CD4-positive, alpha-beta T cell treated with Interleukin-17A for 1 hour (primary cell): ENCODE measurements at regions not wholly inside any gene's neighbourhood (a gene's known extent, or its start where the extent isn't known, plus 50 kb on each side); places are given as distances from the start of the nearest gene placed in this dataset.

Experiments used
- DNase-seq: peaks from one replicate; pipeline ENCODE4 v3.0.0-alpha.2; 2020

- no peak for DNase-seq
These were observed 425.3 kb downstream of the MBD2 start for GRCh38 chr18:53799134-53799533.

- DNase-seq: no peak
These were observed 426.0 kb downstream of the MBD2 start for GRCh38 chr18:53798516-53798915.

GRCh38 chr18:53797998-53798495, 426.4 kb downstream of the MBD2 start:
- DNase-seq: no peak

GRCh38 chr18:53796040-53796729, 428.3 kb downstream of the MBD2 start:
- DNase-seq: no peak

GRCh38 chr18:53795610-53796009, 428.9 kb downstream of the MBD2 start:
- no peak for DNase-seq

GRCh38 chr18:53795061-53795460, 429.4 kb downstream of the MBD2 start:
- DNase-seq: no peak

GRCh38 chr18:53792762-53793161, 431.7 kb downstream of the MBD2 start:
- DNase-seq: no peak

- DNase-seq: no peak
These were observed 433.7 kb downstream of the MBD2 start for GRCh38 chr18:53790786-53791185.

GRCh38 chr18:53789376-53790247, 434.9 kb downstream of the MBD2 start:
- no peak for DNase-seq

GRCh38 chr18:53785811-53786210, 438.7 kb downstream of the MBD2 start:
- no peak for DNase-seq

- DNase-seq: no peak
These were observed 440.2 kb downstream of the MBD2 start for GRCh38 chr18:53784253-53784652.

- no peak for DNase-seq
These were observed 443.8 kb downstream of the MBD2 start for GRCh38 chr18:53780666-53781065.

- no peak for DNase-seq
These were observed 452.2 kb downstream of the MBD2 start for GRCh38 chr18:53772293-53772692.

GRCh38 chr18:53771664-53772063, 452.8 kb downstream of the MBD2 start:
- DNase-seq: no peak

GRCh38 chr18:53765211-53765610, 459.3 kb downstream of the MBD2 start:
- DNase-seq: no peak

- no peak for DNase-seq
These were observed 460.4 kb downstream of the MBD2 start for GRCh38 chr18:53764086-53764485.

GRCh38 chr18:53757328-53757727, 467.1 kb downstream of the MBD2 start:
- DNase-seq: no peak

GRCh38 chr18:53756610-53756972, 467.9 kb downstream of the MBD2 start:
- no peak for DNase-seq

- DNase-seq: no peak
These were observed 468.4 kb downstream of the MBD2 start for GRCh38 chr18:53755914-53756609.

GRCh38 chr18:53754154-53754553, 470.3 kb downstream of the MBD2 start:
- DNase-seq: no peak

GRCh38 chr18:53753601-53754000, 470.9 kb downstream of the MBD2 start:
- DNase-seq: no peak

- DNase-seq: no peak
These were observed 471.6 kb downstream of the MBD2 start for GRCh38 chr18:53752781-53753367.

GRCh38 chr18:53749766-53750165, 474.7 kb downstream of the MBD2 start:
- no peak for DNase-seq
